Astrocyte (in vitro differentiated cells and primary cell): ENCODE measurements at regions not wholly inside any gene's neighbourhood (a gene's known extent, or its start where the extent isn't known, plus 50 kb on each side); places are given as distances from the start of the nearest gene placed in this dataset.

Experiments
- DNase-seq: peaks from one replicate; pipeline ENCODE4 v3.0.0-alpha.2; 2010; ENCODE audit warnings: low read depth
- FAIRE-seq: peaks from 2 replicates; lab custom pipeline; 2011; peaks lifted over from hg19 to GRCh38; lab: Jason Lieb, UNC
- H2AFZ ChIP-seq: 2 replicates; pipeline ENCODE4 v1.6.0; 2012; ENCODE audit warnings: low read depth, low read length, inconsistent platforms
- H3K27ac ChIP-seq: 2 replicates; pipeline ENCODE4 v1.5.1; 2011; ENCODE audit warnings: low read depth, low read length, inconsistent platforms
- H3K27me3 ChIP-seq: 2 replicates; pipeline ENCODE4 v1.6.0; 2011; ENCODE audit warnings: low read length, inconsistent platforms; ENCODE audit not compliant: insufficient read depth
- H3K36me3 ChIP-seq: 2 replicates; pipeline ENCODE4 v1.5.1; 2011; ENCODE audit warnings: low read length, inconsistent platforms; ENCODE audit not compliant: insufficient read depth
- H3K4me1 ChIP-seq: 2 replicates; pipeline ENCODE4 v1.5.1; 2011; ENCODE audit warnings: low read length, inconsistent platforms; ENCODE audit not compliant: insufficient read depth
- H3K4me2 ChIP-seq: 2 replicates; pipeline ENCODE4 v1.6.0; 2012; ENCODE audit warnings: low read length, inconsistent platforms
- H3K4me3 ChIP-seq: 2 replicates; pipeline ENCODE4 v1.5.1; 2011; ENCODE audit warnings: low read depth, mild to moderate bottlenecking, low read length, inconsistent platforms; ENCODE audit not compliant: insufficient read depth
- H3K79me2 ChIP-seq: 2 replicates; pipeline ENCODE4 v1.6.0; 2012; ENCODE audit warnings: mild to moderate bottlenecking, low read length, inconsistent platforms; ENCODE audit not compliant: insufficient read depth
- H3K9ac ChIP-seq: 2 replicates; pipeline ENCODE4 v1.6.0; 2012; ENCODE audit warnings: mild to moderate bottlenecking, low read length, inconsistent platforms
- H3K9me3 ChIP-seq: 2 replicates; pipeline ENCODE4 v1.5.1; 2012; ENCODE audit warnings: low read depth, mild to moderate bottlenecking, low read length, inconsistent platforms; ENCODE audit not compliant: insufficient read depth
- H4K20me1 ChIP-seq: 2 replicates; pipeline ENCODE4 v1.6.0; 2012; ENCODE audit warnings: low read length, inconsistent platforms; ENCODE audit not compliant: insufficient read depth
- H3K27ac Mint-ChIP-seq: one replicate; pipeline ENCODE4 v1.8.0; 2021; ENCODE audit warnings: mild to moderate bottlenecking, mixed read lengths; ENCODE audit not compliant: unreplicated experiment
- H3K27me3 Mint-ChIP-seq: one replicate; pipeline ENCODE4 v1.8.0; 2021; ENCODE audit warnings: low read depth, mixed read lengths; ENCODE audit not compliant: unreplicated experiment
- H3K36me3 Mint-ChIP-seq: one replicate; pipeline ENCODE4 v1.8.0; 2021; ENCODE audit warnings: low read depth, mixed read lengths; ENCODE audit not compliant: unreplicated experiment
- H3K4me1 Mint-ChIP-seq: one replicate; pipeline ENCODE4 v1.8.0; 2021; ENCODE audit warnings: low read depth, mixed read lengths; ENCODE audit not compliant: unreplicated experiment
- H3K4me3 Mint-ChIP-seq: one replicate; pipeline ENCODE4 v1.8.0; 2021; ENCODE audit warnings: mild to moderate bottlenecking, moderate library complexity, mixed read lengths; ENCODE audit not compliant: unreplicated experiment
- H3K9me3 Mint-ChIP-seq: one replicate; pipeline ENCODE4 v1.8.0; 2021; ENCODE audit warnings: mild to moderate bottlenecking, mixed read lengths; ENCODE audit not compliant: unreplicated experiment
- CTCF ChIP-seq: IDR thresholded peaks from 2 replicates; pipeline ENCODE4 v1.5.1; 2011; ENCODE audit warnings: low read depth, mild to moderate bottlenecking, inconsistent platforms, low read length, moderate library complexity; ENCODE audit not compliant: insufficient read depth
- EZH2 ChIP-seq: IDR thresholded peaks from 2 replicates; pipeline ENCODE4 v1.6.1; 2012; ENCODE audit warnings: mild to moderate bottlenecking, low read length, inconsistent platforms; ENCODE audit not compliant: insufficient read depth

GRCh38 chr14:22483863-22484593 is 105.0 kb downstream of the DAD1 start:
- peaks cover 1% of the 10 kb centered on the region for H3K36me3 Mint-ChIP-seq

GRCh38 chr14:22482782-22483553 is 106.1 kb downstream of the DAD1 start:
- Histone ChIP-seq H3K4me1 (peaks cover 16% of the 10 kb centered on the region), H3K36me3 (no peaks in the 10 kb centered on the region), H2AFZ (no peak overlapping the region), H3K27ac (no peak overlapping the region), H4K20me1 (no peaks in the 10 kb centered on the region), H3K9ac (no peak overlapping the region), H3K4me3 (no peak overlapping the region), H3K79me2 (no peaks in the 10 kb centered on the region), H3K27me3 (peaks cover 3% of the 10 kb centered on the region), H3K4me2 (no peak overlapping the region), H3K9me3 (no peaks in the 10 kb centered on the region)
- H3K9me3 Mint-ChIP-seq, result no peaks in the 10 kb centered on the region
- peaks cover 1% of the 10 kb centered on the region for H3K36me3 Mint-ChIP-seq
- H3K4me3 Mint-ChIP-seq, result no peak overlapping the region
- DNase-seq (no peak), FAIRE-seq (no peak)
- peaks cover 10% of the 10 kb centered on the region for H3K27me3 Mint-ChIP-seq
- H3K4me1 Mint-ChIP-seq, result peaks cover 48% of the 10 kb centered on the region
- no peak overlapping the region for H3K27ac Mint-ChIP-seq
- TF ChIP-seq CTCF (no peak), EZH2 (no peak)

More at GRCh38 chr14:22483863-22484593, 105.0 kb downstream of the DAD1 start:
- peak overlapping the region; percentile 64 for H3K27ac Mint-ChIP-seq
- DNase-seq (no peak), FAIRE-seq (no peak)
- Histone ChIP-seq H3K4me3 (no peak overlapping the region), H4K20me1 (no peaks in the 10 kb centered on the region), H3K27me3 (peaks cover 11% of the 10 kb centered on the region), H2AFZ (no peak overlapping the region), H3K9ac (no peak overlapping the region), H3K9me3 (no peaks in the 10 kb centered on the region), H3K4me1 (peaks cover 16% of the 10 kb centered on the region), H3K36me3 (no peaks in the 10 kb centered on the region), H3K4me2 (peak overlapping the region; percentile 34), H3K27ac (no peak overlapping the region), H3K79me2 (no peaks in the 10 kb centered on the region)
- no peaks in the 10 kb centered on the region for H3K9me3 Mint-ChIP-seq
- peaks cover 18% of the 10 kb centered on the region for H3K27me3 Mint-ChIP-seq
- no peak overlapping the region for H3K4me3 Mint-ChIP-seq
- no peak for TF ChIP-seq CTCF
- no peak for TF ChIP-seq EZH2
- H3K4me1 Mint-ChIP-seq, result peaks cover 48% of the 10 kb centered on the region
